NCI-H1436 (cell line): ENCODE measurements at regions not wholly inside any gene's neighbourhood (a gene's known extent, or its start where the extent isn't known, plus 50 kb on each side); places are given as distances from the start of the nearest gene placed in this dataset.
"Not testable (repeated sequence)": the region's sequence is repeated elsewhere in the genome, so short reads cannot be mapped to it uniquely, and the experiment has no call there.

ENCODE experiments used
- DNase-seq: peaks from one replicate; lab custom pipeline; 2025; lab: John Stamatoyannopoulos, UW

- DNase-seq, result not testable (repeated sequence)
These were observed 89.8 kb downstream of the DNAAF6 start for GRCh38 chrX:107296184-107296583.

- no peak for DNase-seq
These were observed 91.9 kb downstream of the DNAAF6 start for GRCh38 chrX:107298276-107298675.

GRCh38 chrX:107301253-107301652 is 94.8 kb downstream of the DNAAF6 start:
- DNase-seq, result no peak

- no peak for DNase-seq
These were observed 97.7 kb downstream of the DNAAF6 start for GRCh38 chrX:107304141-107304540.

- DNase-seq, result no peak
These were observed 117.5 kb downstream of the DNAAF6 start for GRCh38 chrX:107323786-107324492.

GRCh38 chrX:107324493-107325310 is 118.3 kb downstream of the DNAAF6 start:
- peak; percentile 2 for DNase-seq

GRCh38 chrX:107325467-107325866 is 119.1 kb downstream of the DNAAF6 start:
- no peak for DNase-seq

- no peak for DNase-seq
These were observed 101.4 kb upstream of the FRMPD3 start for GRCh38 chrX:107348051-107348450.

GRCh38 chrX:107348990-107349389 is 100.5 kb upstream of the FRMPD3 start:
- DNase-seq, result no peak

- no peak for DNase-seq
These were observed 93.9 kb upstream of the FRMPD3 start for GRCh38 chrX:107355533-107355932.

- DNase-seq, result no peak
These were observed 88.6 kb upstream of the FRMPD3 start for GRCh38 chrX:107360788-107361360.

GRCh38 chrX:107370185-107370584 is 79.3 kb upstream of the FRMPD3 start:
- DNase-seq, result not testable (repeated sequence)

- DNase-seq, result no peak
These were observed 75.3 kb upstream of the FRMPD3 start for GRCh38 chrX:107374132-107374531.

GRCh38 chrX:107374831-107375230 is 74.6 kb upstream of the FRMPD3 start:
- DNase-seq, result no peak

- DNase-seq, result not testable (repeated sequence)
These were observed 73.3 kb upstream of the FRMPD3 start for GRCh38 chrX:107376186-107376585.

GRCh38 chrX:107384397-107385105 is 64.9 kb upstream of the FRMPD3 start:
- no peak for DNase-seq

GRCh38 chrX:107389726-107390125 is 59.7 kb upstream of the FRMPD3 start:
- no peak for DNase-seq

- not testable (repeated sequence) for DNase-seq
These were observed 55.8 kb upstream of the FRMPD3 start for GRCh38 chrX:107393656-107394055.

GRCh38 chrX:107396235-107396634 is 53.2 kb upstream of the FRMPD3 start:
- DNase-seq, result no peak

- DNase-seq, result no peak
These were observed 52.7 kb upstream of the FRMPD3 start for GRCh38 chrX:107396783-107397182.

GRCh38 chrX:107398115-107398514 is 51.3 kb upstream of the FRMPD3 start:
- no peak for DNase-seq
